ENCODE measurements at regions not wholly inside any gene's neighbourhood (a gene's known extent, or its start where the extent isn't known, plus 50 kb on each side); places are given as distances from the start of the nearest gene placed in this dataset.

DNA sequence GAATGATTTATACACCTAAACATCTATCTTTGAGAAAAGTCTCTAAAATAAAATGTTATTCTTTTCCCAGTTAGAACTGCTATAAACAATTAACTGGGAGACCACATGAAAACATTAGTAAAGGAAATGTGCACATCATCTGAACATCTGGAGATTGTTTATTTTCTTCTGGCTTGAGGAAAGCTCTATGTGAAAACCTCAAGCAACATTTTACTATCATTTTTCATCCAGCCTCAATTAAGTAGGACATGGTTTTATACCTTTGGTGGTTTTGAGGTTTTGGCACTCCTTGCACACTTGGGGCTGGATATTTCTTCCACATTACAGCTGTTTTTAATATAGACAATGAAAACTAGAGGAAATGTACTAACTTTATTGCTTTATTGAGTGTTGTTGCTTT is 609.5 kb upstream of the SLC8A1 start:
- TF ChIP-seq, protein P1, sequence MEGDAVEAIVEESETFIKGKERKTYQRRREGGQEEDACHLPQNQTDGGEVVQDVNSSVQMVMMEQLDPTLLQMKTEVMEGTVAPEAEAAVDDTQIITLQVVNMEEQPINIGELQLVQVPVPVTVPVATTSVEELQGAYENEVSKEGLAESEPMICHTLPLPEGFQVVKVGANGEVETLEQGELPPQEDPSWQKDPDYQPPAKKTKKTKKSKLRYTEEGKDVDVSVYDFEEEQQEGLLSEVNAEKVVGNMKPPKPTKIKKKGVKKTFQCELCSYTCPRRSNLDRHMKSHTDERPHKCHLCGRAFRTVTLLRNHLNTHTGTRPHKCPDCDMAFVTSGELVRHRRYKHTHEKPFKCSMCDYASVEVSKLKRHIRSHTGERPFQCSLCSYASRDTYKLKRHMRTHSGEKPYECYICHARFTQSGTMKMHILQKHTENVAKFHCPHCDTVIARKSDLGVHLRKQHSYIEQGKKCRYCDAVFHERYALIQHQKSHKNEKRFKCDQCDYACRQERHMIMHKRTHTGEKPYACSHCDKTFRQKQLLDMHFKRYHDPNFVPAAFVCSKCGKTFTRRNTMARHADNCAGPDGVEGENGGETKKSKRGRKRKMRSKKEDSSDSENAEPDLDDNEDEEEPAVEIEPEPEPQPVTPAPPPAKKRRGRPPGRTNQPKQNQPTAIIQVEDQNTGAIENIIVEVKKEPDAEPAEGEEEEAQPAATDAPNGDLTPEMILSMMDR (IDR thresholded peaks at IDR 0.05), result no peak
- TF ChIP-seq EZH2 (IDR thresholded peaks at IDR 0.05) (no peak), EZH2phosphoT487 (IDR thresholded peaks at IDR 0.05) (no peak)

Data from neural progenitor cell (in vitro differentiated cells).